SIG-M5 (cell line): ENCODE measurements at regions not wholly inside any gene's neighbourhood (a gene's known extent, or its start where the extent isn't known, plus 50 kb on each side); places are given as distances from the start of the nearest gene placed in this dataset.

Experiments used
- DNase-seq: peaks from one replicate; lab custom pipeline; 2025; lab: John Stamatoyannopoulos, UW

DNA sequence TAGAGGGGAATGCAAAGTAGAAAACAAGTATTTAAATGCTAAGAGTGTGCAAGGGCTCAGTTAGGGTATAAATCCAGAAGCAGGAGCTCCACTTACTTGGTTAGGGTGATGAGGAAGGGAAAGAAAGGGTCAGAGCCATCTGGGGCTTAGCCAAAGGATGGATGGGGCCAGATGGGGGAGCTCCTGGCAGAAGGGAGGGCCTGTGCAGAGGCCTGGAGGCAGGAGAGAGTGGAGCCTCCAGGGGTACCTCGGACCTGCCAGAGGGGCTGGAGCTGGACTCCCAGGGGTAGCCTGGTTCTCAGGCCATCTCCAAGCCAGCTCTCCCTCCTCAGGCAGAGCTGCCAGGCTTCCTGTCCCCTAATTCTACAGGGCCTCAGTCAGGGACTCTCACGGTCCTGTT is 506.3 kb downstream of the SHQ1 start:
- no peak for DNase-seq

GRCh38 chr3:72341380-72341770 is 506.9 kb downstream of the SHQ1 start:
- no peak for DNase-seq

DNA sequence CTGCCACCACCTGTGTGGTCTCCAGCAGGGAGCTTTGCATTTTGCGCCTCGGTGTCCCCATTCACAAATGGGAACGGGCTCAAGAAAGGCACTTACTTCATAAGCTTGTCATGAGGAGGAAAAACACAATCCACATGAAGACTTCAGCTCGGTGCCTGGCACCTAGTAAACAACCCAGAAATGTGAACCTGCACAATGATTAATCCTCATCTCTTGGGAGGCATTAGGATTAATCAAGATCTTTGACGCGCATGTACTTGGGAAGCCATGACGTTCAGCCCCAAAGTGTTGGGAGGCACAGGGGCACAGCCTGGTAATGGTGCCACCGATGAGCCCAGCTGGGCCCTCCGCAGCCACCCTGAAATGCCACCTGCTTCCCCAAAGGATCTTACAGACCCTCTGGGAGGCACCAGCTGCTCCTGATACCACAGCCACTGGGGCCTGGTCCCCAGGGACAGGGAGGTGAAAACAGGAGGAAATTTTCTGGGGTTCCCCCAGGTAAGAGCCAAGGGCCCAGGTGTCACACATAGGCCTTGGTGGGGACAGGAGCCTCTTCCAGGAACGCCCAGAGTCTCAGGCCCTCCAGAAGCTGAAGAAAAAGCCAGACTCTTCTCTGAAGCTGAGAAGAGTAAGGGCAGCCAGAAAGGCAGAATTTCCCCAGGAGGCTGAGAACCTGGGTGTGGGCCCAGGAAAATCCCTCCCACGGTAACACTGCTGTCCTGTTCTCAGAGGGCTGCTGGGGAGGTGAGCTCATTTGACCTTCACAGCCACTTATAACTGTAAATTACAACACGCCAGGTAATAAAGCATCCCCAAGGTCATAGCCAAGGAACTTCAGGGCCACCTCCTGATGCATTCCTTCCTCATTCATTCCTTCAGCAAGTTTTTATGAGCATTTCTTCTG is 507.5 kb downstream of the SHQ1 start:
- DNase-seq, result no peak

- no peak for DNase-seq
These were observed 508.2 kb downstream of the SHQ1 start for GRCh38 chr3:72340056-72340455.

DNA sequence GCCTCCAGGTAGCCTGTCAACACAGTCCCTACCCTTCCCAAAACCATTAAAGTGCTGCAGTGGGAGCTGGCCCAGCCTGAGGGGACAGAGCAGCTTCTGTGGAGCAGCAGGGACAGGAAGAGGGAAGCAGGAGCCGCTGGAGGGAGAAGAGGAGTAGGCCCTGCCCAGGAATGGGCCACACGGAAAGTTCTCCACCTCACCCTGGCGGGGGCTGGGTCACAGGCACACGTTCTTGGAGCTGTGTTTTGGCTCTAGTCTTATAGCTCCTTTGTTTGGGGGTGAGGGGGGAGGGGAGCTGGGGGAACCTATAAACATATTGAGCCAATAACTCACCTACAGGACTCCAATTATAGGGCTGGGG is 508.6 kb downstream of the SHQ1 start:
- DNase-seq, result no peak

DNA sequence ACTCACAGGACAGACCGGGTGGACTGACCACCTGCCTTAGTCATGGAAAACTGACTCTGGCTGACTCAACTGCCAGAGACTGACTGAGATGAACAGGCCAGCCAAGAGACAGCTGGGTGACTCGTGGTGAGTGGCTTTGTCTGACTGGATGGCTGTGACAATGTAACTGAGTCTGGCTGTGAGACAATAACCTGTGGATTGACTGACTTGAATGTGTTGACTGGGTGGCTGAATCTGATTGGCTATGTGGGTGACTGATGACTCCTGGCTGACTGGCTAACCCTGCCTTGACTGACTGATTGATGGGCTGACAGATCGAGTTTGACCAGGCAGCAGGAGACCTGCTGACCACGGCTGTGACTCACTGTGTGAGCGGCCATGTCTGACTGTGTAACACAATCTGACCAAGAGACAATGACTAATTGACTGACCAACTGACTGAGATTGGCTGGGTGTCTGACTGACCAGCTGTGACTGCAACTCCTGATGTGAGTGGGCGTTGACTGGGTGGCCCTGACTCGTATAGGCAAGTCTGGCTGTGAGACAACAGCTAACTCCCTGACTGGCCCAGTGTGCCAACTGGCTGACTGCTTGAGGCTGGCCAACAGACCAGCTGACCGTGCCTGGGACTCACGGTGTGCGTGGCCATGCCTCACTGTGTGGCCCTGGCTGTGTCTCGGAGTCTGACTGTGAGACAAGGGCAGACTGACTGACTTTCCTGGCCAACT is 509.1 kb downstream of the SHQ1 start:
- no peak for DNase-seq

DNA sequence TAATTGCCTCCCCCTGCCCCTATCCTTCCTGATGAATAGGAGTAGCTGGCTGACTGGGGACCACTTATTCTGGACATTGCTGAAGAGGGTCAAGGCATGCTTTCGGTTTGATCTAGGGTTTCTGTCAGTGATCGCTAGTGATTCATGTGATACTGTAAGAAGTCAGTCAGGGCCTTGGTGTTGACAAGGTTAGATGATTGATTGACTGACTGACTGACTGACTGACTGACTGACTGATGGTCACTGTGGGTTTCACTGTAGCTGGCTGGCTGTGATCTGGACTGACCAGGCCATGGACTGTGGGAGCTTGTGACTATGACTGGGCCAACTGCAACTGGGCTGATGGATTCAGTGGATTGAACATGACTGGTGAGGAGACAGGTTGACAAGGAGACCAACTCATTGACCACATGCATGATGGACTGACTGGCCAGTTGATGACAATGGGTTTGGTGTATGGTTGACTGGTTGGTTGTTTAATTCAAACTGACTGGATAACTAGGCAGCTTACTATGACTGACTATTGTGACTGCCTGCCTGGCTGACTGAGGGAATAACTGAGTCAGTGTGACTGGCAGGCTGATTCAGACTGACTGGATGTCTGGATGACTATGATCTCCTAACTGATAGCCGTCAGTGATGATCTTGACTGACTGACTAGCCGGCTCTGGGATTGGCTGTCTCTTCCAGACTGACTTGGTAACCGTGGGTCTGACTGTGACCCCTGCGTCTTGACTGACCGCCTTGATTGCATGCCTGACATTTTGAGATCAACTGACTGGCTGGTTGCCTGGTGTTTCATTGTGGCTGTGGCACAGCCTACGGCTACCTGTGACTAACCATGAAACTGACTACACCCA is 509.9 kb downstream of the SHQ1 start:
- DNase-seq, result no peak

GRCh38 chr3:72337480-72337855 is 510.8 kb downstream of the SHQ1 start:
- no peak for DNase-seq

DNA sequence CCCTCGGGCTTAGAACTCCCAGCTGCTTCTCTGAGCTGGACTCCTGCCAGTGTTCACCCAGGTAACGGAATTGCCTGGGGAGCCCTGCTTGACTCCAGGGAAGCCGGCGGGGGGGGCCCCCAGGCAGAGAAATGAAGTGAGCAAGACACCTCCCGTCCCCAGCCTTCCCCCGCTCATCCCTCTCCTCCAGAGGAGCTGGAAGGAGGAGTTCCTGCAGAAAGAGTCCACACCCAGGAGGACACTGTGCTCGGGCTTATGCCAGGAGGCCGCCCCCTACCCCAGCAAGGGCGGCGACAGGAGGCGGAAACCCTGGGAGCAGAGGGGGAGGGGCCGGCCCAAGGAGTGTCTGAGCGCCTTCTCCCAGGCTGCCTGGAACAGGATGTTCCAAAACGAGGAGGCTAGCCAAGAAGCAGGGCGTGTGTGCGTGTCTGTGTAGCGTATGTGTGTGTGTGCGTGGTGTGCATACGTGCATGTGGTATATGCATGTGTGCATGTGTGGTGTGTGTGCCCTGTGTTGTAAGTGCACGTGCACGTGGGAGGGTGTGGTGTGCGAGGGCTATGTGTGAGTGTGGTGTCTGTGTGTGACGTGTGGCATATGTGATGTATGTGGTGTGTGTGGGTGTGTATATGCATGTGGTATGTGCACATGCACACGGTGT is 511.3 kb downstream of the SHQ1 start:
- DNase-seq, result no peak

GRCh38 chr3:72336114-72336651 is 512.1 kb downstream of the SHQ1 start:
- no peak for DNase-seq

DNA sequence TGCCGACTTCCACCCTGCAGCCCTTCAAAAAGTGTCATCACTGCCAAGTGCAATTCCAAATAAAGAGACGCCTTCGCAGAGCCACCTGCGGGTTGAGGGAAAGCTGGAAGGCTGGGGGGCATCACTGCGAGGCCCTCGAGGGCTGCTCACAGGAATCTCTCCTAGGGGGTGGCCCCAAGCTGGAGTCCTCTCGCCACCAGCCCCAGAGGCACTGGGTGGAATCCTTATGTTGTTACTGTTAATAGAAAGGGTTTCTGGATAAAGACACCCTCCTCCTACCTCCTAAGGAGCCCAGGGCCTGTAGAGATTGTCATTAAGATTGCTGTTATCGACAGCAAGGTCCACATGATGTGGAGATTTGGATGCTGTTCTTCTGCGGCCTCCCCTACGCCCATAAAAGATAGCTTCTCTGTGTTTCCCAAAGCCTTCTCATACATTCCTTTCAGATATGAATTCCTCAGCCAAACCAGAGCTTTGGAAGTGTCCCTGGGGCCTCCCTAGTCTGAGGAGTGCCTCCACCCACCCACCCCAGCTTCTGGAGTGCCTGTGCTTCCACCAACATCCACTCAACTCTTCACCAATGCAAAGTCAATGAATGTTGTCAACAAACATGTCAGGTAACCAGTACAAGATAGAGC is 512.7 kb downstream of the SHQ1 start:
- DNase-seq, result no peak

DNA sequence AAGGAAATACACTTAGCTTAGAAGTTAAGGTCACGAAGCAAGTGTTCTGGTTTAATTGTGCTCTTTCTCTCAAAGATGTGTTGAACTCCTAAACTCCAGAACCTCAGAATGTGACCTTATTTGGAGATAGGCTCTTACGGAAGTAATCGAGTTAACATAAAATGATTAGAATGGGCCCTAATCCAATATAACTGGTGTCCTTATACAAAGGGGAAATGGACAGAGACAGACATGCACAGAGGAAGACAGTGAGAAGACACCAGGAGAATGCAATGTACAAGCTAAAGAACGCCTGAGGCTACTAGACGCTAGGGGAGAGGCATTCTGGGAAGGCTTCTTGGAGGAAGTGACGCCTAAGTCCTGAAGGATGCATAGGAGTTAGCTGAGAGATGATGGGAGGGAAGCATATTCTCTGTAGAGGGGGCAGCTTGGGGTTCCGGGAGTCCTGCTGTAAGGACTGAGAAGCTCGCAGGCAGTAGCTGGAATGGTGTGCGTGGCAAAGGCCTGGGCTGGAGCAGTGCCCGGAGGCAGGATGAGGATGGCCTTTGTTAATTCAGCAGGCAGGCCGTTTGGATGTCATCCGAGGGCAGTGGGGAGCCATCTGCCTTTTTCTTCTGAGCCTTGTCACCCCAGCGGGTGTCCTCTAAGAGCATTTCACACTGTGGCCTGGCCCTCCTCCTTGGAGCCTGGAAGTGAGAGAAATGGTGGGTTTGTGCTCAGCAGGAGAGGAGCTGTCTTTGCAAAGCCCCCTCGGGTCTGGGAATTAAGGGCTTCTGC is 513.4 kb downstream of the SHQ1 start:
- DNase-seq, result no peak

- no peak for DNase-seq
These were observed 515.6 kb downstream of the SHQ1 start for GRCh38 chr3:72332689-72333088.

GRCh38 chr3:72332036-72332435 is 516.2 kb downstream of the SHQ1 start:
- no peak for DNase-seq

GRCh38 chr3:72331076-72331475 is 517.2 kb downstream of the SHQ1 start:
- DNase-seq, result no peak

DNA sequence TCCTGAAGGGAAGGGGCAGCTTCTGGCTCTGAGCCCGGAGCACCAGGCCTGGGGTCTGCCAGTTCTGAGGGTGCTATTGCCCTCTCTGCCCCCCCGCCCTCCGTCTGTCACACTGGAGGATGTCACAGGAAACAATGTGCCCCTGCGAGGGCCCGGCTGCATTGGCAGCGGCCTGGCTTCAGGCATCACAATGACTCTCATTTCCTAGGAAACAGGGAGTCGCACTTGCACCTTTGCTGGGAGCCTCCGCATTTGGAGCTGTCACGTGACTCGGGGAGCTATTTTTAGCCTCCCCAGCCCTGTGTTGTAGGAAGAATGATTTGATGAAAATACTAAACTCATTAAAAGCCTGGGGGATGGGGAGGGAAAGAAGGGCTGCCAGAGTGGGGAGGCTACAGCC is 518.9 kb downstream of the SHQ1 start:
- DNase-seq, result no peak

DNA sequence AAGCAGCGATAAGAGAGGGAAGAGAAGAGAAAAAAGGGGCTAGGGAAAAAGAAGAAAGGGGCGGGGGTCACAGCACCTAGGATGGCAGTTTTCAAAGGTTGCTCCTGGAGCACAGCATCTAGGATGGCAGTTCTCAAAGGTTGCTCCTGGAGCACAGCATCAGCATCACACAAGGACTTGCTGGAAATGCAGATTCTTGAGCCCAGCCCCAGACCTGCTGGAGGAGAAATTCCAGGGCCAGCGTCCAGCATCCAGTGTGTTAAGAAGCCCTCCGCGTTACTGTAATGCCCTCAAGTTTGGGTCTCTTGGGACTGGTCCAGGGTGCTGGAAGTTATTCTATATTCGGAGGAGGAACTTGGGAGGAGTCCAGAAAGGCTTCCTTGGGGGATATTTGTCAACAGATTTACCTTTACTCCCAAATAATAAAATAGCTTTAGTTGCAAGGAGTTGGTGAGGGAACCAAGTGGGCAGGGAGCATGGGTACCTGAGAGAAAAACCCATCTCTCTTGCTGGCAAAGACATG is 519.4 kb downstream of the SHQ1 start:
- DNase-seq, result no peak

DNA sequence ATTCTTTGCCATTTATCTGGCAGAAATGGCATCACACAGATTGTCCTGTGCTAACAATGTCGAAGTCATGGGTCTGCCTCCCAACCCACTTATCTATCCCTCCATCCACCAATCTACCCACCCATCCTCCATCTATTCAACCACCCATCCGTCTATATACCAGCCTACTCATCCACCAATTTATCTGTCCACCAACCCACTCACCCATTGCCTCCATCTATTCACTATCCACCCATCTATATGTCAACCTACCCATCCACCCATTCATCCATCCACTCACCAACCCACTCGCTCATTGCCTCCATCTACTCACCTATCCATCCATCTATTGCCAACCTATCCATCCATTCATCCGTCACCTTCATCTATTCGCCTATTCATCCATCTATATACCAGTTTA is 521.2 kb downstream of the SHQ1 start:
- DNase-seq, result no peak

DNA sequence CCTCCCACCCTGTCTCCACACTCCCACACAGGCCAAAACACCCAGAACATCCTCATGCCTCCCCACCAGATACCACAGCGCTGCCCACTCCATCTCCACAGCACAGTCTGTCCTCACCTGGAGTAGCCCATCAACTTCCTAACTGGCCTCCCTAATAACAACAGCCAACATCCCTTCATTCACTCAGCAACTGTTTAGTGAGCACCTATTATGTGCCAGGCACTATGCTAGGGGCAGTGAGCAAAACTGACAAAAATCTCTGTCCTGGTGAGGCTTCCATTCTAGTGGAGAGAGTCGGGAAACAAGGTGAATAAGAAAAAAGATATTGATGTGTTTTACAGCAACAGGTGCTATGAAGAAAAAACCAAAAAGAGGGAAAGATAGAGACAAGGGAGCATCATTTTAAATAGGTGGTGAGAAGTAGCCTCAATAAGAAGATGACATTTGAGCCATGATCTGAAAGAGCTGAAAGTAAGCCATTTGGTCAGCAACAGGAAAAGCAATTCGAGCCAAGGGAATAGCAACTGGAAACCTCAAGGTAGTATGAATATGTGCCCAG is 523.9 kb downstream of the SHQ1 start:
- no peak for DNase-seq

GRCh38 chr3:72323773-72324172 is 524.5 kb downstream of the SHQ1 start:
- no peak for DNase-seq
